ENCODE measurements at regions not wholly inside any gene's neighbourhood (a gene's known extent, or its start where the extent isn't known, plus 50 kb on each side); places are given as distances from the start of the nearest gene placed in this dataset.

- no peaks in the 10 kb centered on the region for H3K36me3 ChIP-seq (replicated peaks in 1 of 2; ENCODE audit: control insufficient read depth in 1 of 2, insufficient read depth in 2 of 2, low read length in 1 of 2)
- 0 out of 2 replicates have a peak, but pooled peaks cover 5% of the 10 kb centered on the region for H3K9me3 ChIP-seq
- no peak overlapping the region for H3K4me2 ChIP-seq
- WGBS (ENCODE audit: low lambda C conversion rate), result 53% methylated on average over 4 of the region's 10 CpGs
- no peaks in the 10 kb centered on the region for H3K9me2 ChIP-seq
- no peak overlapping the region for H3K27ac ChIP-seq (ENCODE audit: low read depth in 2 of 2, low read length in 1 of 2)
- TF ChIP-seq MAX (IDR thresholded peaks at IDR 0.05; ENCODE audit: low read depth) (no peak), ELF1 (IDR thresholded peaks at IDR 0.05) (no peak), RFX5 (IDR thresholded peaks at IDR 0.05; ENCODE audit: low read length) (no peak), FOXM1 (IDR thresholded peaks at IDR 0.05; ENCODE audit: low read depth) (no peak), USF2 (IDR thresholded peaks at IDR 0.05; ENCODE audit: borderline replicate concordance, low read depth, low read length) (no peak), USF1 (IDR thresholded peaks at IDR 0.05; ENCODE audit: borderline replicate concordance, low read depth) (no peak)
- no peak overlapping the region for H2AFZ ChIP-seq (ENCODE audit: low read depth)
- no peaks in the 10 kb centered on the region for H3K27me3 ChIP-seq (ENCODE audit: insufficient read depth)
- no peaks in the 10 kb centered on the region for H4K20me1 ChIP-seq (ENCODE audit: insufficient read depth)
- no peaks in the 10 kb centered on the region for H3K79me2 ChIP-seq (ENCODE audit: insufficient read depth)
- H3F3A ChIP-seq (replicated peaks; ENCODE audit: insufficient read depth), result no peaks in the 10 kb centered on the region
- ChIA-PET POLR2A (interaction anchor here (0.7 kb wide), 1 partner anchor 14 kb away, joined by 3 read pairs; no protein-coding TSS in a partner anchor), CTCF (interaction anchor here (0.6 to 1.5 kb wide), 2 partner anchors 64 to 174 kb away, joined by 3 read pairs; no protein-coding TSS in a partner anchor)
- peaks cover 0 to 32% of the 10 kb centered on the region in 2 experiments; a peak in 1 of 4 replicates for H3K4me1 ChIP-seq (ENCODE audit: control insufficient read depth in 1 of 2, insufficient read depth in 2 of 2, low read depth in 1 of 2, low read length in 1 of 2)
- no peak overlapping the region for H3K9ac ChIP-seq
- no peak overlapping the region for H3K4me3 ChIP-seq (ENCODE audit: low read depth in 2 of 2, low read length in 1 of 2)
- no peak for DNase-seq
Measured at GRCh38 chr4:3700736-3701135, 65.4 kb upstream of the ADRA2C start.

GRCh38 chr4:3700223-3700622 is 66.0 kb upstream of the ADRA2C start:
- Histone ChIP-seq H3K4me1 (ENCODE audit: control insufficient read depth in 1 of 2, insufficient read depth in 2 of 2, low read depth in 1 of 2, low read length in 1 of 2) (peaks cover 0 to 27% of the 10 kb centered on the region in 2 experiments; a peak in 1 of 4 replicates), H3K36me3 (replicated peaks in 1 of 2; ENCODE audit: control insufficient read depth in 1 of 2, insufficient read depth in 2 of 2, low read length in 1 of 2) (no peaks in the 10 kb centered on the region), H3K9me3 (0 out of 2 replicates have a peak, but pooled peaks cover 5% of the 10 kb centered on the region), H2AFZ (ENCODE audit: low read depth) (no peak overlapping the region), H3K4me2 (no peak overlapping the region), H3K9me2 (no peaks in the 10 kb centered on the region), H4K20me1 (ENCODE audit: insufficient read depth) (no peaks in the 10 kb centered on the region), H3K79me2 (ENCODE audit: insufficient read depth) (no peaks in the 10 kb centered on the region), H3K27ac (ENCODE audit: low read depth in 2 of 2, low read length in 1 of 2) (no peak overlapping the region), H3K4me3 (ENCODE audit: low read depth in 2 of 2, low read length in 1 of 2) (no peak overlapping the region), H3K27me3 (ENCODE audit: insufficient read depth) (no peaks in the 10 kb centered on the region), H3K9ac (no peak overlapping the region), H3F3A (replicated peaks; ENCODE audit: insufficient read depth) (no peaks in the 10 kb centered on the region)
- WGBS (ENCODE audit: low lambda C conversion rate), result 52% methylated on average over 6 of the region's 6 CpGs
- TF ChIP-seq EP300 (IDR thresholded peaks at IDR 0.05; ENCODE audit: borderline replicate concordance in 1 of 2, low read depth in 1 of 2, low read length in 1 of 2), result no peak
- TF ChIP-seq GATA2 (CRISPR knock-in tag; IDR thresholded peaks at IDR 0.05), result no peak
- TF ChIP-seq JUND (IDR thresholded peaks at IDR 0.05), result no peak
- no peak for TF ChIP-seq MEF2A (IDR thresholded peaks at IDR 0.05; ENCODE audit: borderline replicate concordance, low read depth)
- TF ChIP-seq NFIC (IDR thresholded peaks at IDR 0.05; ENCODE audit: borderline replicate concordance), result no peak
- no peak for TF ChIP-seq FOXJ3 (CRISPR knock-in tag; IDR thresholded peaks at IDR 0.05)
- no peak for TF ChIP-seq RCOR1 (IDR thresholded peaks at IDR 0.05; ENCODE audit: low read length)
- no peak for TF ChIP-seq YY1 (IDR thresholded peaks at IDR 0.05; ENCODE audit: low read depth)
- TF ChIP-seq EZH2phosphoT487 (IDR thresholded peaks at IDR 0.05; ENCODE audit: borderline replicate concordance, low read depth), result no peak
- TF ChIP-seq ELF1 (IDR thresholded peaks at IDR 0.05), result no peak
- no peak for TF ChIP-seq CTCF (IDR thresholded peaks at IDR 0.05)
- no peak for TF ChIP-seq ZBTB33 (IDR thresholded peaks at IDR 0.05; ENCODE audit: borderline replicate concordance, low read depth)
- TF ChIP-seq GABPA (IDR thresholded peaks at IDR 0.05; ENCODE audit: low read depth), result no peak
- TF ChIP-seq RAD21 (IDR thresholded peaks at IDR 0.05; ENCODE audit: low read length), result no peak
- no peak for TF ChIP-seq FOXM1 (IDR thresholded peaks at IDR 0.05; ENCODE audit: low read depth)
- no peak for TF ChIP-seq PBX3 (IDR thresholded peaks at IDR 0.05)
- TF ChIP-seq TEAD4 (IDR thresholded peaks at IDR 0.05; ENCODE audit: borderline replicate concordance, insufficient read depth), result no peak
- TF ChIP-seq RXRA (IDR thresholded peaks at IDR 0.05; ENCODE audit: borderline replicate concordance, low read depth), result no peak
- no peak for DNase-seq
- CTCF ChIA-PET, result interaction anchor here (0.6 to 1.5 kb wide), 2 partner anchors 65 to 175 kb away, joined by 3 read pairs; no protein-coding TSS in a partner anchor
- POLR2A ChIA-PET, result no interaction called here
